ENCODE measurements at regions not wholly inside any gene's neighbourhood (a gene's known extent, or its start where the extent isn't known, plus 50 kb on each side); places are given as distances from the start of the nearest gene placed in this dataset.

GRCh38 chr1:113185463-113186104 is 112.6 kb downstream of the LRIG2 start:
- no peak for TF ChIP-seq CTCF (IDR thresholded peaks at IDR 0.05)
- DNase-seq (ENCODE audit: extremely low spot score, unreplicated experiment), result no peak
- H3K36me3 Mint-ChIP-seq (ENCODE audit: unreplicated experiment), result no peaks in the 10 kb centered on the region
- no peaks in the 10 kb centered on the region for H3K4me1 Mint-ChIP-seq (ENCODE audit: unreplicated experiment)
- peaks cover 63% of the 10 kb centered on the region for H3K27me3 Mint-ChIP-seq (ENCODE audit: unreplicated experiment)
- peaks cover 9% of the 10 kb centered on the region for H3K9me3 Mint-ChIP-seq (ENCODE audit: unreplicated experiment)
- H3K27ac Mint-ChIP-seq (ENCODE audit: unreplicated experiment), result no peak overlapping the region
- no peak overlapping the region for H3K4me3 Mint-ChIP-seq (ENCODE audit: unreplicated experiment)

- no peak for TF ChIP-seq CTCF (IDR thresholded peaks at IDR 0.05)
- Mint-ChIP-seq H3K4me3 (ENCODE audit: unreplicated experiment) (no peak overlapping the region), H3K36me3 (ENCODE audit: unreplicated experiment) (no peaks in the 10 kb centered on the region), H3K4me1 (ENCODE audit: unreplicated experiment) (no peaks in the 10 kb centered on the region), H3K27me3 (ENCODE audit: unreplicated experiment) (peaks cover 35% of the 10 kb centered on the region), H3K9me3 (ENCODE audit: unreplicated experiment) (peaks cover 7% of the 10 kb centered on the region), H3K27ac (ENCODE audit: unreplicated experiment) (no peak overlapping the region)
- no peak for DNase-seq (ENCODE audit: extremely low spot score, unreplicated experiment)
Measured at GRCh38 chr1:113190078-113190477, 117.1 kb downstream of the LRIG2 start.

- H3K27me3 Mint-ChIP-seq (ENCODE audit: unreplicated experiment), result peaks cover 32% of the 10 kb centered on the region
- H3K4me1 Mint-ChIP-seq (ENCODE audit: unreplicated experiment), result no peaks in the 10 kb centered on the region
- DNase-seq (ENCODE audit: extremely low spot score, unreplicated experiment), result no peak
- H3K36me3 Mint-ChIP-seq (ENCODE audit: unreplicated experiment), result no peaks in the 10 kb centered on the region
- H3K9me3 Mint-ChIP-seq (ENCODE audit: unreplicated experiment), result peaks cover 7% of the 10 kb centered on the region
- no peak for TF ChIP-seq CTCF (IDR thresholded peaks at IDR 0.05)
- no peak overlapping the region for H3K4me3 Mint-ChIP-seq (ENCODE audit: unreplicated experiment)
- no peak overlapping the region for H3K27ac Mint-ChIP-seq (ENCODE audit: unreplicated experiment)
Measured at GRCh38 chr1:113190930-113191329, 117.9 kb downstream of the LRIG2 start.

GRCh38 chr1:113191579-113192076 is 118.6 kb downstream of the LRIG2 start:
- H3K36me3 Mint-ChIP-seq (ENCODE audit: unreplicated experiment), result no peaks in the 10 kb centered on the region
- H3K9me3 Mint-ChIP-seq (ENCODE audit: unreplicated experiment), result peaks cover 7% of the 10 kb centered on the region
- H3K27ac Mint-ChIP-seq (ENCODE audit: unreplicated experiment), result no peak overlapping the region
- H3K4me3 Mint-ChIP-seq (ENCODE audit: unreplicated experiment), result no peak overlapping the region
- H3K27me3 Mint-ChIP-seq (ENCODE audit: unreplicated experiment), result peaks cover 28% of the 10 kb centered on the region
- no peak for TF ChIP-seq CTCF (IDR thresholded peaks at IDR 0.05)
- H3K4me1 Mint-ChIP-seq (ENCODE audit: unreplicated experiment), result no peaks in the 10 kb centered on the region
- no peak for DNase-seq (ENCODE audit: extremely low spot score, unreplicated experiment)

GRCh38 chr1:113192242-113192641 is 119.2 kb downstream of the LRIG2 start:
- TF ChIP-seq CTCF (IDR thresholded peaks at IDR 0.05), result no peak
- no peak overlapping the region for H3K4me3 Mint-ChIP-seq (ENCODE audit: unreplicated experiment)
- H3K27me3 Mint-ChIP-seq (ENCODE audit: unreplicated experiment), result peaks cover 26% of the 10 kb centered on the region
- no peak overlapping the region for H3K27ac Mint-ChIP-seq (ENCODE audit: unreplicated experiment)
- DNase-seq (ENCODE audit: extremely low spot score, unreplicated experiment), result no peak
- no peaks in the 10 kb centered on the region for H3K4me1 Mint-ChIP-seq (ENCODE audit: unreplicated experiment)
- no peaks in the 10 kb centered on the region for H3K36me3 Mint-ChIP-seq (ENCODE audit: unreplicated experiment)
- peaks cover 7% of the 10 kb centered on the region for H3K9me3 Mint-ChIP-seq (ENCODE audit: unreplicated experiment)

All from osteocyte (in vitro differentiated cells).